ENCODE measurements at regions not wholly inside any gene's neighbourhood (a gene's known extent, or its start where the extent isn't known, plus 50 kb on each side); places are given as distances from the start of the nearest gene placed in this dataset.

GRCh38 chr12:13345722-13346121 lies 149.2 kb downstream of the EMP1 start:
- TF ChIP-seq, protein P1, sequence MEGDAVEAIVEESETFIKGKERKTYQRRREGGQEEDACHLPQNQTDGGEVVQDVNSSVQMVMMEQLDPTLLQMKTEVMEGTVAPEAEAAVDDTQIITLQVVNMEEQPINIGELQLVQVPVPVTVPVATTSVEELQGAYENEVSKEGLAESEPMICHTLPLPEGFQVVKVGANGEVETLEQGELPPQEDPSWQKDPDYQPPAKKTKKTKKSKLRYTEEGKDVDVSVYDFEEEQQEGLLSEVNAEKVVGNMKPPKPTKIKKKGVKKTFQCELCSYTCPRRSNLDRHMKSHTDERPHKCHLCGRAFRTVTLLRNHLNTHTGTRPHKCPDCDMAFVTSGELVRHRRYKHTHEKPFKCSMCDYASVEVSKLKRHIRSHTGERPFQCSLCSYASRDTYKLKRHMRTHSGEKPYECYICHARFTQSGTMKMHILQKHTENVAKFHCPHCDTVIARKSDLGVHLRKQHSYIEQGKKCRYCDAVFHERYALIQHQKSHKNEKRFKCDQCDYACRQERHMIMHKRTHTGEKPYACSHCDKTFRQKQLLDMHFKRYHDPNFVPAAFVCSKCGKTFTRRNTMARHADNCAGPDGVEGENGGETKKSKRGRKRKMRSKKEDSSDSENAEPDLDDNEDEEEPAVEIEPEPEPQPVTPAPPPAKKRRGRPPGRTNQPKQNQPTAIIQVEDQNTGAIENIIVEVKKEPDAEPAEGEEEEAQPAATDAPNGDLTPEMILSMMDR (IDR thresholded peaks at IDR 0.05), result no peak
- no peak for DNase-seq

DNA sequence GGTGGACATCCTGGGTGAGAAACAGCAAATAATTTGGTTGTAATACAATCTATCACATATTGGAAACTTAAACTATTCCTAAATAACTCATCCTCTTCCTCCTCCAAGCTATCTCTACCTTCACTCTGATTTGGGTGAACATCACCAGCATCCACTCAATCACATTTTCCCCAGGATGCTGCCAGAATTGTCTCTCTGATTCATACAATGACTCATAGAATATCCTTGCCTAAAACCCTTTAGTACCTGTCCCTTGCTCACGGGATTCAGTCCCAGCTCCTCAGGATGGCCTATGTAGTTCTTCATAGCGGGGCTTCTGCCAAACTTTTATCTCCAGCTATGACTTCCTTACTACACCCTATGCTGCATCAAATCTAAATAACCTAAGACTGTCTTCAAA lies 146.8 kb downstream of the EMP1 start:
- Histone ChIP-seq H3K4me1 (no peaks in the 10 kb centered on the region), H3K4me3 (no peak overlapping the region), H3K36me3 (no peaks in the 10 kb centered on the region), H3K27ac (no peak overlapping the region), H3K27me3 (no peaks in the 10 kb centered on the region), H3K9ac (ENCODE audit: low read depth in 2 of 2, low read length in 2 of 2) (no peak overlapping the region), H3K9me3 (no peaks in the 10 kb centered on the region)
- no peak for DNase-seq
- TF ChIP-seq, protein P1 (IDR thresholded peaks at IDR 0.05), result no peak
- intact Hi-C loops (cut with DNase I), result no loop called here

More at GRCh38 chr12:13345722-13346121, 149.2 kb downstream of the EMP1 start:
- no peaks in the 10 kb centered on the region for H3K36me3 ChIP-seq
- no peaks in the 10 kb centered on the region for H3K27me3 ChIP-seq
- H3K9me3 ChIP-seq, result no peaks in the 10 kb centered on the region
- no peak overlapping the region for H3K4me3 ChIP-seq
- H3K27ac ChIP-seq, result no peak overlapping the region
- no peaks in the 10 kb centered on the region for H3K4me1 ChIP-seq
- intact Hi-C loops (cut with DNase I), result no loop called here
- no peak overlapping the region for H3K9ac ChIP-seq (ENCODE audit: low read depth in 2 of 2, low read length in 2 of 2)

DNA sequence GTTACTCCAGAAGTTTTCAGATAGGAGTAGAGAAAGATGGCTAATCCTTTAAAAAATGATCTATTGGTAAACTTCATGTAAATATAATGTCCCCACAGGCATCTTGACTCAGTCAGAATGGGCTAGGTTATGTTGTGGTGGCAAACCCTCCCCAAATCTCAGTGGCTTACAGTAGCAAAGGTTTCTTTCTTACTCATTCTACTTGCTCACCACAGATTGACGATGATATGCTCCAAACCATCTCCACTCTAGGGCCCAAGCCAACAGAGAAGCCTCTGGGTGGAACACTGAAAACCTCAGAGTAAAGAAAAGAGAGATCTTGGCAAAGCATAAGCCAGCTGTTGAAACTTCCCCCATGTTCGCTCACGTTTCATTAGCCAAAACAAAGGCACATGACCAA lies 146.4 kb downstream of the EMP1 start:
- Histone ChIP-seq H3K27me3 (no peaks in the 10 kb centered on the region), H3K36me3 (no peaks in the 10 kb centered on the region), H3K4me1 (no peaks in the 10 kb centered on the region), H3K27ac (no peak overlapping the region), H3K9ac (ENCODE audit: low read depth in 2 of 2, low read length in 2 of 2) (no peak overlapping the region), H3K9me3 (no peaks in the 10 kb centered on the region), H3K4me3 (no peak overlapping the region)
- intact Hi-C loops (cut with DNase I), result no loop called here
- DNase-seq, result no peak
- TF ChIP-seq, protein P1 (IDR thresholded peaks at IDR 0.05), result no peak

GRCh38 chr12:13340149-13340548 lies 143.6 kb downstream of the EMP1 start:
- no peak overlapping the region for H3K27ac ChIP-seq
- no peak for DNase-seq
- no peaks in the 10 kb centered on the region for H3K4me1 ChIP-seq
- H3K36me3 ChIP-seq, result no peaks in the 10 kb centered on the region
- TF ChIP-seq, protein P1 (IDR thresholded peaks at IDR 0.05), result no peak
- no peaks in the 10 kb centered on the region for H3K9me3 ChIP-seq
- no peak overlapping the region for H3K9ac ChIP-seq (ENCODE audit: low read depth in 2 of 2, low read length in 2 of 2)
- intact Hi-C loops (cut with DNase I), result no loop called here
- H3K27me3 ChIP-seq, result no peaks in the 10 kb centered on the region
- no peak overlapping the region for H3K4me3 ChIP-seq

DNA sequence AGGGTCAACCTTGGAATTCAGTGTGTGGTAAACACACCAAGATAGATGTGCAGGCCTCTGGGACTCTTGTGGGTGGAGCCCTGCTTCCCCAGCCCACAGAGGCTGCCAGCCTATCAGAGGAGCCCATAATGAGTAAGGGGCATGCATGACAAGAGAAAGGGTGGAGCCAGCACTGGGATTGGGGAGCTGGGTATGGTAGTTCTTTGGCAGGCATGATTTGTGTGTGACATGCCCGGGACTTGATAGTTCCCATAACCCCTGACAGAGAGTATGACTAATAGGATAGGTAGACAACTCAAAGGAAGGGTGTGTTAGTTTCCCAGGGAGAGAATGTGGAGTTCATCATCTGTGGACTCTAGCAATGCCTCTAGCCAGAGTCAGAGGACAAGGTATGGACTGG lies 143.0 kb downstream of the EMP1 start:
- Histone ChIP-seq H3K9me3 (no peaks in the 10 kb centered on the region), H3K27me3 (no peaks in the 10 kb centered on the region), H3K27ac (no peak overlapping the region), H3K9ac (ENCODE audit: low read depth in 2 of 2, low read length in 2 of 2) (no peak overlapping the region), H3K36me3 (no peaks in the 10 kb centered on the region), H3K4me3 (no peak overlapping the region), H3K4me1 (no peaks in the 10 kb centered on the region)
- TF ChIP-seq, protein P1 (IDR thresholded peaks at IDR 0.05), result no peak
- DNase-seq, result no peak
- intact Hi-C loops (cut with DNase I), result no loop called here

- TF ChIP-seq, protein P1 (IDR thresholded peaks at IDR 0.05), result no peak
- intact Hi-C loops (cut with DNase I), result no loop called here
These were observed 142.6 kb downstream of the EMP1 start for GRCh38 chr12:13339091-13339490.

More at GRCh38 chr12:13339091-13339490, 142.6 kb downstream of the EMP1 start:
- H3K4me1 ChIP-seq, result no peaks in the 10 kb centered on the region
- no peak for DNase-seq
- H3K9me3 ChIP-seq, result no peaks in the 10 kb centered on the region
- H3K27me3 ChIP-seq, result no peaks in the 10 kb centered on the region
- H3K36me3 ChIP-seq, result no peaks in the 10 kb centered on the region
- no peak overlapping the region for H3K27ac ChIP-seq
- H3K9ac ChIP-seq (ENCODE audit: low read depth in 2 of 2, low read length in 2 of 2), result no peak overlapping the region
- H3K4me3 ChIP-seq, result no peak overlapping the region

Measured in colonic mucosa (tissue), 4 donors.